Activated CD8-positive, alpha-beta T cell treated with anti-CD3 and anti-CD28 coated beads for 36 hours (primary cell): ENCODE measurements at regions not wholly inside any gene's neighbourhood (a gene's known extent, or its start where the extent isn't known, plus 50 kb on each side); places are given as distances from the start of the nearest gene placed in this dataset.

Experiments
- ATAC-seq: fragments of 200-7000 bp; cut with Tn5 transposase; one replicate; pipeline ENCODE4 v1.10.0; 2021; ENCODE audit warnings: mild to moderate bottlenecking, moderate library complexity
- CTCF ChIA-PET: fragments of 350-600 bp; sonication (Branson Sonifier 250); formaldehyde crosslinking; loops from one replicate; lab custom pipeline; 2021; ENCODE audit warnings: antibody characterized with exemption; lab: Charles Lee
- POLR2A ChIA-PET: fragments of 350-600 bp; sonication (Branson Sonifier 250); formaldehyde crosslinking; loops from one replicate; lab custom pipeline; 2021; ENCODE audit warnings: antibody characterized with exemption; lab: Charles Lee
- DNase-seq: peaks from one replicate; pipeline ENCODE4 v3.0.0-alpha.2; 2020
- H3K27ac Mint-ChIP-seq: one replicate; pipeline ENCODE4 v1.8.0; 2021; ENCODE audit warnings: mild to moderate bottlenecking, mixed read lengths
- H3K27me3 Mint-ChIP-seq: one replicate; pipeline ENCODE4 v1.8.0; 2021; ENCODE audit warnings: mixed read lengths
- H3K36me3 Mint-ChIP-seq: one replicate; pipeline ENCODE4 v1.8.0; 2021; ENCODE audit warnings: low read depth, mixed read lengths
- H3K4me1 Mint-ChIP-seq: one replicate; pipeline ENCODE4 v1.8.0; 2021; ENCODE audit warnings: low read depth, mixed read lengths
- H3K4me3 Mint-ChIP-seq: one replicate; pipeline ENCODE4 v1.8.0; 2021; ENCODE audit warnings: mild to moderate bottlenecking, moderate library complexity, mixed read lengths
- H3K9me3 Mint-ChIP-seq: one replicate; pipeline ENCODE4 v1.8.0; 2021; ENCODE audit warnings: mixed read lengths
- CTCF ChIP-seq: fragments of 200-600 bp; IDR thresholded peaks from one replicate; pipeline ENCODE4 v1.8.0; 2022; ENCODE audit warnings: antibody characterized with exemption, mild to moderate bottlenecking
- intact Hi-C: fragments of 100-400 bp; cut with micrococcal nuclease; formaldehyde crosslinking; loops from one replicate; pipeline ENCODE4 v1.10.0; 2022

GRCh38 chr18:40939656-40940515, 1015.1 kb upstream of the PIK3C3 start:
- intact Hi-C loops: no loop called here
- no peak overlapping the region for H3K27ac Mint-ChIP-seq
- no peak for TF ChIP-seq CTCF
- ChIA-PET CTCF (no interaction called here), POLR2A (no interaction called here)
- H3K9me3 Mint-ChIP-seq: peaks cover 3% of the 10 kb centered on the region
- no peaks in the 10 kb centered on the region for H3K4me1 Mint-ChIP-seq
- no peaks in the 10 kb centered on the region for H3K27me3 Mint-ChIP-seq
- H3K4me3 Mint-ChIP-seq: no peak overlapping the region
- no peaks in the 10 kb centered on the region for H3K36me3 Mint-ChIP-seq
- no peak for DNase-seq
- no peak for ATAC-seq

- Mint-ChIP-seq H3K4me1 (no peaks in the 10 kb centered on the region), H3K27me3 (no peaks in the 10 kb centered on the region), H3K27ac (no peak overlapping the region), H3K9me3 (peaks cover 5% of the 10 kb centered on the region), H3K4me3 (no peak overlapping the region), H3K36me3 (no peaks in the 10 kb centered on the region)
- DNase-seq (no peak), ATAC-seq (no peak)
- CTCF ChIA-PET: no interaction called here
- no peak for TF ChIP-seq CTCF
- intact Hi-C loops: no loop called here
- POLR2A ChIA-PET: no interaction called here
These were observed 1016.4 kb upstream of the PIK3C3 start for GRCh38 chr18:40938615-40939014.

DNA sequence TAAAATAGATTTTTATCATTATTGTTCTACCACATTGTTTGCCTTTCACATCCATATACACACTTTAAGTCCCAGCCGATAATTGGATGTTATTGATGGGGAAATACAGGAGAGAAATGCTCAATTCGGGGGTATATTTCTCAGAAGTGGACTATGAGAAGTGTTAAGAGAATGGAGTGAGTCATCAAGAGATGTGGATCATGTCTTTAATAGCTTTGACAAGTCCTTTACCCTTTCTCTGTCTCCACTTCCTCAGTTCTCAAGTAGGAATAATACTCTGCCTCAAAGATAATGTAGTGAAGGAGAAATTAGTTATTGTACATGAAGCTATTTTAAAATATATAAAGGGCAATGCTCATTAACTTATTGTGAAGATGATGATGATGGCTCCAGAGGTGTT, 1017.6 kb upstream of the PIK3C3 start:
- ChIA-PET CTCF (no interaction called here), POLR2A (no interaction called here)
- Mint-ChIP-seq H3K9me3 (peaks cover 3% of the 10 kb centered on the region), H3K27me3 (no peaks in the 10 kb centered on the region), H3K36me3 (no peaks in the 10 kb centered on the region), H3K4me3 (no peak overlapping the region), H3K4me1 (no peaks in the 10 kb centered on the region), H3K27ac (no peak overlapping the region)
- DNase-seq: no peak
- ATAC-seq: no peak
- TF ChIP-seq CTCF: no peak
- intact Hi-C loops: no loop called here

DNA sequence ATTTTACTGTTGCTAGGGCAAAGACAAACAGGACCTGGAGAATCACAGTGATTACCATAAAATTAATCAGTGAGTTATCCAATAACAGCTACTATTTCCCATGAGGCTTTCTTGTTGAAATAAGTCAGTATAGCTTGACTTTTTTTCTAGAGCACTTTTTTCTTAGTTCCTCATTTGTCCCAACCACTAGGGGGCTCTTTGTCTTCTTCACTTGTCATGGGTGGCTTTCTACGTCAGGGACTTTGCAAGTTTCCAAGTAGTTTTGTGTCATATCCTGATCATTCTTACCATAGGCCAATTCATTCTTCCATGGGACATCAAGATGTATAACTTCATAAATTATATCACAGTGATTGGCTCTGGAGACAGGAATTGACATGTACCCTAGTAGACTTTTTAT, 1019.6 kb upstream of the PIK3C3 start:
- intact Hi-C loops: no loop called here
- no peaks in the 10 kb centered on the region for H3K4me1 Mint-ChIP-seq
- peaks cover 3% of the 10 kb centered on the region for H3K9me3 Mint-ChIP-seq
- ChIA-PET POLR2A (no interaction called here), CTCF (interaction anchor here (0.7 kb wide), 1 partner anchor 14 kb away, joined by 5 read pairs; no protein-coding TSS in a partner anchor)
- H3K27me3 Mint-ChIP-seq: no peaks in the 10 kb centered on the region
- no peak overlapping the region for H3K27ac Mint-ChIP-seq
- no peak for TF ChIP-seq CTCF
- no peaks in the 10 kb centered on the region for H3K36me3 Mint-ChIP-seq
- H3K4me3 Mint-ChIP-seq: no peak overlapping the region
- DNase-seq (no peak), ATAC-seq (no peak)

DNA sequence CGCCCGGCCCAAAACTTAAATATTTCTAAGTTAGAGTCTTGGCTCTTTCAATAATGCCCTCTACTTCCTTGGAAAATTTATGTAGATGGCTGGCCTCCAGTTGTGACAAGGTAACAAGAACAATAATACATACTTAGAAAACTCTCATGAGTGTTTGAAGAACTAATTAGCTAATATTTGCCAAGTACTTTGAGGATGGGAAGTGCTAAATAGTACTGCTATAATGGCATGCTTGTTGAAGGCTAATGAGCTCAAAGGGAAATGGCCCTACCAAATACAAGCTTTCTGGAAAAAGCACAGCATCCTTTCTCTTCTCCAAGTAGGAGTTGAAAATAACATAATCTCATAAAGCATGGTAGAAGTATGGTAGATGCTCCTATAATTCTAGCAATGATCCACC, 1022.2 kb upstream of the PIK3C3 start:
- DNase-seq: no peak
- TF ChIP-seq CTCF: no peak
- H3K4me3 Mint-ChIP-seq: no peak overlapping the region
- H3K9me3 Mint-ChIP-seq: peaks cover 3% of the 10 kb centered on the region
- CTCF ChIA-PET: no interaction called here
- no peaks in the 10 kb centered on the region for H3K4me1 Mint-ChIP-seq
- POLR2A ChIA-PET: no interaction called here
- H3K27ac Mint-ChIP-seq: no peak overlapping the region
- no peak for ATAC-seq
- H3K36me3 Mint-ChIP-seq: no peaks in the 10 kb centered on the region
- H3K27me3 Mint-ChIP-seq: no peaks in the 10 kb centered on the region
- intact Hi-C loops: no loop called here
